T-helper 1 cell (primary cell): ENCODE measurements at regions not wholly inside any gene's neighbourhood (a gene's known extent, or its start where the extent isn't known, plus 50 kb on each side); places are given as distances from the start of the nearest gene placed in this dataset.

Source experiments
- DNase-seq, 5 donors: peaks; one replicate each; pipeline ENCODE4 v3.0.0-alpha.2; 2012 to 2020

DNA sequence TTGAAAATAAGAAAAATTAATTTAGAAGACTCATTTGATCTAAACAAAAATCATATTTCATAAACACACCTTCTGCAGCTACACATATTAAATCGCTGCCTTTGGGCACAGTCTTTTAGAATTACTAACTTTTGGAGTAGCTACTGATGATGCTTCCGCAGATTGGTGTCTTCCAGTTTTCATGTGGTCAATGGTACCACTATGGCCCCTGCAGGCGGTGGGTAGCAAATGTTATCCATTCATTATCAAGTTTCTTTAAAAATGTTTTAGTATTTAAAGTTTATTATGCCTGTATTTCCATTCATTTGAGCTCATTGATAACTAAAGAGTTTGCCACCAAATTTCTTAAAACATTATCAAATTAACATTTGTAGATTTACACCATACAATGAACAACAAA, 122.9 kb upstream of the GRAMD2B start:
- DNase-seq = no peak

DNA sequence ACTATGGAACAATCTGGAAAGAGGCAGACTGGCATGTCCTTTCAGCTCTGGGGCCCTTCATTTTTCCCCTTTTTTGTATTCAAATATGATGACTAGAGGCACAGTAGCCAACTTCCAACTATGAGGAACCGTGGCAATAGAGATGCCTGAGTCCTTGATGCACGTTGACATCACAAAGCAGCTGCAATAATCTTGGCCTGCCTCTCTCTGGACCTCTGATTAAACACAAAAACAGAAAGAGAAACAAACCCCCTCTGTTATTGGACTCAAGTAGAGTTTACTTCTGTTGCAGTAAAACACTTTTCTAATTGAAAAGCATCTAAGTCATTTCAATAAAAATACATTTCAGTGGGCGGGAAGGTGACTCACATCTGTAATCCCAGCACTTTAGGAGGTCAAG, 122.2 kb upstream of the GRAMD2B start:
- DNase-seq = no peak

DNA sequence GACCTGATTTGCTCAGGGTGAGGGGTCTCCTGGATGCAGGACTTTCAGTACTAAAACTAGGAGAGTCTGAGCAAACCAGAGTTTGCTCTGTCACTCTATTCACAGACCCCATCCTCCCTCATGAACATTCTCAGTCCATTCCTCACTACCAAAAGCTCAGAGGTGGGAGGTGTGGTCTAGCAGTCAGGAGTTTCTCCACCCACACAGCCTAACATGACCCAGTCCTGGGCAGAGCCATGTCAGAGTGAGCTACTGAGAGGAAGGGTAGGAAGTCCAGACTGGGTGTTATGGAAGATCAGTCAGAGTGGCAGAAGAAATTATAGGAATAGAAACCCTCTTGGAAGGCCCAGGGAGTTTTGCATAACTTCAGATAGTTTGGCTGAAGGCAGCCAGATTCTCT, 113.3 kb upstream of the GRAMD2B start:
- no peak for DNase-seq

DNA sequence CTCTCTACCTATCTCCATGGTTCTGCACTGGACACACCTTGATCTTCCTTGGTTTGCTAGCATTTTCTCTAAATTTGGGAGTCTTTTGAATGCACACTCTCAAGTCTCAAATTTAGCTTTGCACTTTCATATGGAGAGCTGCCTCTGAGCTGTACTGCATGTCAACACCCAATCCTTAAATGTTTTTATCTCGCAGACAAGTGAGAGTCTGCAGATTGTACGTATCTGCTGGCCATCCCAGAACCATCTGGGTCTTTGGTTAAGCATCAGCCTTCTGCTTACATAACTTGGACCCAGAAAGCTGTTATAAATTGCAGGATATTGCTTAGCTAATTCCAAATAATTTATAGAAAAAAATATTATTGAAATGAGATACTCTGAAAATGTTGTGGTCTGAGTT, 111.4 kb upstream of the GRAMD2B start:
- no peak for DNase-seq

DNA sequence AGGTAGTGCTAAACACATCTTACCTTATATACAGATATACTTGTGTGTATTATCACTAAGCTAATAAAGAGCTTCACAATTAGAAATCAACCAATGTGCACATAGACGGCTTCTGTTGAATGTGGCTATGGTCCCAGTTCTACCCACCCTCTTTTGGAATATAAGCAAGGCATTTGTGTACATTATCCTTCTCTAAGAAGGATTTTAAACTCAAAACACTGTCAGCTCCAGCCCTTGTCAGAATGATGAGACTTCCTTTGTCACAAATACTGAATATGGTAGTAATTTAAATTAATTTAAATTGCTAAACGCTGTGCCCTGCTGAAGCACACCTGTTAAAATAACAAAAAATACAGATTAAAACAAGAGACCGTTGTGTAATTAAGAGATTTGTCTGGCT, 107.9 kb upstream of the GRAMD2B start:
- DNase-seq = no peak

DNA sequence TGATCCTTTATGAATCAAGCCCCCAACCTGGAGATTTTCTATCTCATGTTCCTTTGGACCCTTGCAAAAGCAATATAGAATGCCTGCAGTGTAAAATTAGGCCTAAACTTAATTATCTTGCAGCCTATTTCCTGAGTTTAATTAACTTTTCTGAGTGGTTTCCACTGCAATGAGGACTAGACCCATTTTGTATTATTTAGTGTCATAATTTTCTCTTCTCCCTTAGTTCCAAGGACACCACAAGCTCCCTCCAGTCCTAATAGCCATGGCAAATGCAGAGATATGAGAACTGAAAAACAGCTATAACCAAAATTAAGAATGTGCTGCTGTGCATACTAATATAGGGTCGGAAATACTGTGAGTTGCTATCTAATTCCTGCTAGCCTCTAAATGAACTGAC, 90.9 kb upstream of the GRAMD2B start:
- DNase-seq = no peak

DNA sequence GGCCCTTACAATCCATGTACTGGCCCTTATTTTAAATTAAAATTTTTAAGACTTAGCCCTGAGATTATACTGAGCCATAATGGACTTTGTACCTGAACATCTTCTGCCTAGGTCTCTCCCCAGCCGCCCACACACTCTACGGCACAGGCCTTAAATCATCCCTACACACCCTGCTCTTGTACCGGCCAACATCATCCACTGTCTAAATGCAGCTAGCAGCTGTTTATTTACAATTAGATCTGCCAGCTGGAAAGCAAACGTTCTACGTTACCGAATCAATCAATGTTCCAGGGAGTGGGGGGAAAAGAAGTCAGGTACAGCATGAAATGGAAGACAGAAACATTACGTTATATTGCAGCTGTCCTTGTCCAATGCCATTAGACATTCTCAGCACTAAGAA, 88.4 kb upstream of the GRAMD2B start:
- DNase-seq = no peak

DNA sequence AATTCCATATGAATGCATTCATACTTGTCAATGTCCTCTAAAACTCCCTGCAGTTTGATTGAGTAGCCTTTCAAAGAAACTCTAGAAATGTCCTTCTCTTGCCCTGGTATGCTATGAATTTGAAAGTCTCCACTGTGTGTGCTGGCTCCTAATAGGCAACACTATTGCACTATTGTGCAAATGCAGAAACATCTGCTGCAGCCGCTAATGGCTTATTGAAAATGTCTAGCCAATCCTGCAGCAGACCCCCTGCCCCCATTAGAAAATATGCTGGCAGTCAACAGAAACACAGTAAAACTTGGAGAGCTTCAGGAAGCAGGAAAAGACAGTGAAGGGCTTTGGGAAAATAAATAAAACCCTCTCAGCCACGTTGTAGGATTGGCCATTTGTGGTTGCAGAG, 87.3 kb upstream of the GRAMD2B start:
- no peak for DNase-seq

DNA sequence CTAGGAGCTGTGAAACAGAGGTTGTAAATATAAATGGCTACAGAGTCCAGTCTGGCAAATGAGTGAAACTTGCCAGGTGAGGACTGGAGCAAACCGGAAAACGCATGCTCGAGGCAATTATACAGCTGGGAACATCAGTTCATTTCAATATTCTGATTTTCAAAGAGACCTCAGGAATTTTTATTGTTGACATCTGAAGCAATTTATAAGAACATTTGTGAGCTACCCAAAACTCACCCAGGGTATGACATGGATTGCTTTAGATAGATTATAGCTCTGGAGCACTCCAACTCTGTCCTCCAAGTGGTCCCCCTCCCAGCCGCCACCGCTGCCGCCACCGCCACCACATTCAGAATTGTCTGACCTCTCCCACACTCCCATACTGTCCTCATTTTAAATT, 84.6 kb upstream of the GRAMD2B start:
- DNase-seq = no peak

DNA sequence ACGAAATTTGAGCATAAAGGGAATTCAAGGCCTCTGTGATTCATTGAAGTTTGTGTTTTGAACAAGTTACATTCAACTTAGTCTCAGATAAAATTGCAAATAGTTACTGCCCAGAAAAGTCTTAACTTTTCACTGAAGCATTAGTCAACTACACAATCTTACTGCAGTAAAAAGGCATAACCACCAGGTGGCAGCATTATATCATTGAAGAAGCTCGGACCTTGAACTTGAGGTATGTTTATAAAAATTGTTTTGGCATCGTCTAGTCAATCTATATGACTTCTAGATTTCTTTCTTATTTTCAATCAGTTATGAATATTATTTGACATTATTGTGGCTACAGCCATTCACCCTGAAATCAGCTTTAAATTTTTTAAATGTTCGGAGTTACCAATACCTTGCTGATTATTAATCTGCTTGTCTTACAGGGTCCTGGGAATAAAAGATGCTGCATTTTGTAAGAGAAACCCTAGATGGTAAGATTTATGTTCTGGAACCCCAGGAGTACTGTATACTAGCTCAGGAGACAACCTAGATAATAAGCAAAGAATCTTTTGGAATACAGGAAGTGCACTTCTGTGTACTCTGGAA, 83.9 kb upstream of the GRAMD2B start:
- DNase-seq = peak in 4 of 5 donors; percentile 14 to 54 (median 42)

DNA sequence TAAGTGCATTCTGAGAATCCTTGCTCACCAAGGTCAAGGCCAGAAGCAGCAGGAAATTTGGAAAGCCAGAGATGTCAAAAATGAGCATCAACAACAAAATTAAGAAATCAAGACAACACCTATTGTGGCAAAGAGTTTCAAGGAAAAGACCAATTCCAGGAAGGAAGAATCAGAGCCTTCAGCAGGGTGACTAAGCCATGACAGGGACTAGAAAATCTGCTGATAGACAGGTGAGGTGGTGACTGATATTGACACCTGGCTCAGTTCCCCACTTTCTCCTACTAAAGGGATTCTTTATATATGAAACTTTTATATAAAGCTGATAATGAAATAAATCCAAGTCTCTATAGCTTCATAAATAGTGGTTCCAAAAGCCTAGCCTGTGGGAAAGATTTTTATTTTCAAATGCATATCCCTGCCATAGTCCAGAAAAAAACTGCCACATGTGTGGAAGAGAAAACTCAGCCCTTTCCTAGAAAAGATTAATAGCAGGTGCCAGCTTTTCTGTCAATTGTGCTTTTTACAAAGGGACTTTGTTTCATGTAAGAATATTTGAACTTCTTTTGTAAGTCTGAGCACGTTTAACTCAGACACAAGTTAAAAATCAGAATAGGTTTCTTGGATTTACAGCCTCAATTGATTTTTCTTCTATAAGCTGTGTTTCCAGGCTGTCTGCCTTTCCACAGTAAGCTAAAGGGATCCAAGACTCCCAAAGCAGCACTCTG, 81.1 kb upstream of the GRAMD2B start:
- DNase-seq = no peak

DNA sequence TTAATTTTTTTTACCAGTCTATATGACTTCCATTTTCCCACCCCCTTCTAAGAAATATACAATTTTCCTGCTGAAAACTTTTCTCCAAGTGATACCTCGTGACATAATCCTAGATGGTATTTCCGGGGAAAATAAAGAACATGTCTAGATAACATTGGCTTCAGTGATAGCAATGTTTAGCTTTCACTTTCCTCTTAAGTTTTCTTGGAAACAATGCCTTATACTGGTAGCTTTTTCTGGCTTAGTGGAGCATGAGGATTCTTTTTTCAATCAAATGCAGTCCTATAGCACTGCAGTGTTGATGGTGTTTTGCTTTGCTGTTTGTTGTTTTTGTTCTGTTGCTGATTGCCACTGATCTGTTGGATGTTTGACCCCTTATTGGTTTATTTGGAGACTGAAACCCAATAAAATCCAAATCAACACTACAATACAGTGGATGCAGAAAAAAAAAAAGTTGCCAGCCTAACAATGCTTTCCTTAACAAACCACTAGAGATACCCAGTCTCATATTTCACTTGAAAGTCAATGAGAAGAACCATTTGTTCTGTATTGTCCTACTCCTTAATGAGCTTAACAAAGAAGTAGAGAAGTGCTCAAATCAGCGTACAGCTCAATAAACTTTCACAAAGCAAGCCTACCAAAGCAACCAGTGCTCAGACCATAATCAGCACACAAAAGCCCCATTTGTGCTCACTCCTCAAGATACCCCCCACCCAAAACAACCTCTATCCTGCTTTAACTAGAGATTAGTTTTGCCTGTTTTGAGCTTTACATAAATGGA, 74.2 kb upstream of the GRAMD2B start:
- DNase-seq = no peak

DNA sequence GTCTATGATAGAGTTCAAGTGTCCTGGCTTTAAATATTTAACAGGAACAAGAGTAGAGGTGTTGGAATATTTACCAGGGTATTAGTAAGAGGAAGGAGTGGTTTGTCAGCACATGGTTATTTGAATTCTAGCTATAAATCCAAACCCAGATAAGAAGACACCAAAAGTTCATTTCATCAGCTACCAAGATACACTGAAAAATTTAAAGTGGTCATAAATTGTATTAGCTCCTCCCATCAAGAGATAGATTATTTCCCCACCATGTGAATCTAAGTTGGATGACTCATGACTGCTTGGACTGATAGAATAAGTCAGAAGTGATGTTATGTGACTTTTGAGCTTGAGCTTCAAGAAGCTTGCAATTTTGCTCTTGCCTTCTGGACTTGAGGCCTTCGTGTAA, 72.1 kb upstream of the GRAMD2B start:
- no peak for DNase-seq

DNA sequence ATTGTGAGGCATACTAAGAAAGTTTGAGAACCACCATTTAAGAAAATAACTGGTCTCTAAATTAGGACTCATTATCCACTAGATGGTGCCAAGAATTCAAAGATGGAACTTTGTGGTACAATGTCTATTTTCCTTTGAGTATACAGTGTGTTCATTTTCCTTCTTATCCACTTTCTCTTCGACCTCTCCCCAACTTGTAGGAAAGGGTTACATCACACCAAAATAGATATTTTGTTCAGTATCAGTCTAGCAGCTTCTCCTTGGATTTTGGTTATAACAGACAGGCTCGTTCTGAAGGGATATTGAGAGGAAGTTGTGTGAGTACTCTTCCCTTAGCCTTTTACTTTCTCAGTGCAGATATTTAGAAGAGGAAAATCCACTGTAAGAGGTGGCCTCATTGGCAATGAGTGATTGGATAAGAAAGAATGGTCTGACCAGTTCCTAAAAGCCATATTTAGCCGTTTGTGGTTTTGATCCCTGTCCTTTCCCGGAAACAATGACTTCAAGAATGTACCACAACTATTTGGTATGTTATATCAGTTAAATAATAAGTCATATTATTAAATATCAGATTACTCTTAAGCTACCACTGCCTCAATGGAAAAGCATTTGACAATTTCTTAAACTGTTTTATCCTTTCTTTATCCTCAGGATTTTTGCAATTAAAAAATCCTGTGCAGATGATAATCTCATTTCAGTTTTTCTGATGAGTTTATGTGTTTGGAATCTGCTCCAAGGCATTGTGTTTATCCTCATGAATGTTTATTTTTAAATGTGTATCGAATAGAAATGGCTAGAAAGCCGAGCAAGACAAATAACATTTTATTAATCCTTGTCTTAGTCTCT, 69.0 kb upstream of the GRAMD2B start:
- peak in 1 of 5 donors; percentile 33 for DNase-seq

DNA sequence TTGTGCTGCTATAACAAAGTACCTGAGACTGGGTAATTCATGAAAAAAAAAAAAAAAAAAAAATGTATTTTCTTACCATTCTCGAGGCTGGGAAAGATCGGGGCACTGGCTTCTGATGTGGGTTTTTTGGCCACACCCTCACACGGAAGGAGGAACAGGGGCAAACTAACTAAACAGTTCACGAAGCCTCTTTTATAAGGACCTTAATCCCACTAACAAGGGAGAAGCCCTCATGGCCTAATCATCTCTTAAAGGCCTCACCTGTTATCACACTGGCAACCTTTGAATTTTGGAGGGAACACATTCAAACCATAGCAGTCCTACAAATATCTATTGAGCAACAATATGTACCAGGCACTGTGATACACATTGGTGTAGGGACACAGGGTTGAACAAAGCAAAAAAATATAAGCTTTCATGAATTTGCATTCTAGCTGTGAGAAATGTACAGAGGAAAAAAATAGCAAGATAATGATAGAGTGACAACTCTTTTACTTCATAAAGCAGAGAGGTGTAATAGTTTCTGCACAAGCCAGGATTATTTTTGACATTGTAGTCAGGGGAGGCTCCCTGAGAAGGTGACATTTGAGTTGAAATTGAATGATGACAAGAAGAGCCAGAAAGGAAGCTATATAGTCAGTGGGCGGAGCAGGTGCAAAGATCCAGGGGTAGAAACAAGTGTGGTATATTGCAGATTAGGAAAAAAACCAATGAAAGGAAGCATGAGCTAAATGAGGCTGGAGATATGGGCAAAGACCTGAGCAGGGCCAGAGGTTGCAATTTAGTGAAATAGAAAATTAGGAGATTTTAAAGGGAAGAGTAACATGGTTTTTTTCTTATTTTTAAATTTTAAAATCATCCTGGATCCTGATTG, 68.1 kb upstream of the GRAMD2B start:
- DNase-seq = no peak

DNA sequence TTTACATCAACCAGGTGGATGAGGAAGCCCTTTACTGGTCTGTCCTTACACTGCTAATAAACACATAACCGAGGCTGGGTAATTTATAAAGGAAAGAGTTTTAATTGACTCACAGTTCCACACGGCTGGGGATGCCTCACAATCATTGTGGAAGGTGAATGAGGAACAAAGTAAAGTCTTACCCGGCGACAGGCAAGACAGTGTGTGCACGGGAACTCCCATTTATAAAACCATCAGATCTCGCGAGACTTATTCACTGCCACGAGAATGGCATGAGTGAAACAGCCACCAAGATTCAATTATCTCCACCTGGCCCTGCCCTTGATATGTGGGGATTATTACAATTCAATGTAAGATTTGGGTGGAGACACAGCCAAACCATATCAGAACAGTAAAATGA, 67.3 kb upstream of the GRAMD2B start:
- no peak for DNase-seq

DNA sequence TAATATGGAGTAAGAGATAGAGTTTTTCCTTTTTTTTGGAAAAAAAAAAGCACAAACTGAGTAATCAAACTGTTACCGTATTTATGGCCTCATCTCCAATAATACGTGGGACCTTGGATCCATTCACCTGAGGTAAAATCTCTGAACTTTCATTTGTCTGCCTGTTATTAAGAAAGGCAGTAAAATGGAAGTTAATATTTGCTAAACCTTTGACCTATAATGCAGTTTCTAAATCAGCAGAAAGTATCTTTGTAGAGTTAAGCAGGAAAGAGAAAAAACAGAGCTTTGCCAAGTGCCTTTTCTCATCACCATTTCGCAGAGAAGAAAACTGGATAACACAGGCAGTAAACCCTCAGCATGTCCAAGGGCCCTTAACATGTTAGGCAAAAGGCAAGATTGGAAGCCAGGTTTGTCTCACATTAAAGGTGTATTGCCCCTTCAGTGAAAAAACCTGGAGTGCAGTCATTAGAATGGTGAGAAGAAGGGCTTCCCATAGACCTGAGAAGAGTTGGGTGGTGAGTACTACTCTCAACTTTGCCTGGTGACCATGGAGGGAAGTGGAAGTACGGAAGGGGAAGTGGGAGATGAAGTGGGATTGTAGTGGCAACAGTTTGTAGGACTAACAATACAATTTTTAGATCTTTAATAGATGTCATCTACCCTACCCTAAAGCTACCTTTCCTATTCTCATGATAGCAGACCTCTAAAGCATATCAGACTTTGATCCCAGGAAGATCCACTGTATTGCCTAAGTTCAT, 65.4 kb upstream of the GRAMD2B start:
- no peak for DNase-seq

DNA sequence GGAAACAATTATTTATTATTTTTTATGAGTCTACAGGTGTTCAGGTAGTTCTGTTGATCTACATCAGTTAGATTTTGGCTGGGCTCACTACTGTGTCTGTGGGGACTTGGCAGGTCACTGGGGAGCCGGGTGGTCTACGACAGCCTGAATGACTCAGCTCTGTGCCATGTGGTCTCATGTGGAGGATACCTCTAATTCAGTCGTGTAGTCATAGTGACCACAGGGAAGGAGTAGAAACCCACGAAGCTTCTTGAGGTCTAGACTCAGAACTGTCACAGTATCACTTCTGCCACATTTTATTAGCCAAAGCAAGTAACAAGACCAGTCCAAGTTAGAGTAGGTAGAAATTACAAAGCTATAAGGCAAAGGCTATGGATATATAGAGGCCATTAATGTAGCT, 64.7 kb upstream of the GRAMD2B start:
- no peak for DNase-seq

DNA sequence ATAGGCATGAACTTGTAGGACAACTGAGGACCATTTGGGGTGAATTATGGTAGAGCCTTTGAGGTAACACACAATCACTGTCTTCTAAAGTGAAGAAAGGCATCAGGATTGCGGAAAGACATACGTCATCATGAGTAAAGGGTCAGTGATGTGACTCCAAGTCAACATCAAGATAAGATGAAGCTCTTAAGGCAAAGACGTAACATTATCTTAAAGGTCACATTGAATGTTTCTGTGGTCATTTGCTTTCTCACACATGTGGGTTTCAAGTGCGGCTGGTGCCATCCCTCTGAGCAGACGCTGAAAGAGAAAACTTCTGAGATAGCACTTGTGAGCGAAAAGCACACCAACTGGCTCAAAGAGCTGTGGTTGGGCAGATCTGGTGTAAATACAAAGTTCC, 63.3 kb upstream of the GRAMD2B start:
- no peak for DNase-seq

DNA sequence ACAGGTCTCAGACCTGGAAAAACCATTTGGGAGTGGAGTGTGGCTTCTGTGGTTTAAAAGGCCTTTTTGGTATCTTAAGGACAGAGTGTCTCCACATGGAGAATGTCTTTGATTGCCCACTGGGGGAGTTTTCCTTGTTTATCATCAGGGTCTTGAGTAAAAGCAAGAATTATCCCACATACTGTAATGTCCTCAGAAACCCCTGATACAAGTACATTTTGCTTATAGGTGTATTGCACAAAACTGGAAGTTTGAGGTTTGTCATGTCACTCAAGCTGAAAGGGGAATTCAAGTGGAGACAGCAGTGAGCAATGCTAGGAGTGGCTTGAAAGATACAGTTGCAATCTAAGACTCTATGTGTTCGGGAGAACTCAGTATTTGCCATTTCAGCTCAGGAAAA, 62.7 kb upstream of the GRAMD2B start:
- DNase-seq = no peak

DNA sequence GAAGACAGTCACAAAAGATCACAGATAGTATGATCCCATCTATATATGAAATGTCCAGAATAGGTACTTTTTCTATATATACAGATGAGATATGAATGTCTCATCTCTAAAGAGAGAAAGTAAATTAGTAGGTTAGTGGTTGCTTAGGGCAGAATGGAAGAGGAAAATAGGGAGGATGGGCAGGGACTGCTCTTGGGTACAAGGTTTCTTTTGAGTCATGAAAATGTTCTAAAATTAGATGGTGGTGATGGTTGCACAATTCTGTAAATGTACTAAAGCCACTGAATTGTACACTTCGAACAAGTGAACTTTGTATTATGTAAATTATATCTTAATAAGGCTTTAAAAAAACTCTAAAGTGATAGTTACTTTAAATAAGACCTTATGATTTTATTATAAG, 59.6 kb upstream of the GRAMD2B start:
- no peak for DNase-seq
